ENCODE measurements at regions not wholly inside any gene's neighbourhood (a gene's known extent, or its start where the extent isn't known, plus 50 kb on each side); places are given as distances from the start of the nearest gene placed in this dataset.

DNA sequence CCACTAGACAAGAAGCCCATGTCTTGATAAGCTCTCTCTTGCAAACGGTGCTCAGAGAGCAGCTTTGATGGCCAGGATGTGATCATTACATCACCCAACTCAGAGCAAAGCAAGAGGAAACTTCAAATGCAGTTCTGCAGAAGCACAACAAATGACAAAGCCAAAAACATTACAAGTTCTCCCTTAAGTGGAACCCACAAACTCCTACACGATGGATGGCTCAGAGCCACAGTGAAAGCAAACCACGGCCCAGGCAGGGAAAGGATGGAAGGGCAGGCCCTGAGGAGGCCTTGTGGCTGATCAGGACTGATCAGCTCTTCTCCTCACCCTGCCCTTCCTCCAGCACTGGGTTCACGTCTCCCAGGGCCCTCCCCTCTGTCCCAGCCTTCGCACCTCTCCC, 326.4 kb downstream of the EIPR1 start (continued):
- TF ChIP-seq CTCF (IDR thresholded peaks at IDR 0.05) (no peak), RFX5 (IDR thresholded peaks at IDR 0.05; ENCODE audit: low read length) (no peak), RXRA (IDR thresholded peaks at IDR 0.05; ENCODE audit: borderline replicate concordance, low read depth) (no peak)

GRCh38 chr2:3046170-3046865, 331.3 kb downstream of the EIPR1 start:
- TF ChIP-seq REST (IDR thresholded peaks at IDR 0.05; ENCODE audit: low read depth, low read length): no peak
- no peak for TF ChIP-seq EZH2phosphoT487 (IDR thresholded peaks at IDR 0.05; ENCODE audit: borderline replicate concordance, low read depth)
- Histone ChIP-seq H3K27me3 (ENCODE audit: insufficient read depth) (no peaks in the 10 kb centered on the region), H3K4me3 (ENCODE audit: low read depth in 2 of 2, low read length in 1 of 2) (no peak overlapping the region), H3K36me3 (replicated peaks in 1 of 2; ENCODE audit: control insufficient read depth in 1 of 2, insufficient read depth in 2 of 2, low read length in 1 of 2) (no peaks in the 10 kb centered on the region), H3K9me2 (no peaks in the 10 kb centered on the region), H3K27ac (ENCODE audit: low read depth in 2 of 2, low read length in 1 of 2) (no peak overlapping the region), H3K4me1 (ENCODE audit: control insufficient read depth in 1 of 2, insufficient read depth in 2 of 2, low read depth in 1 of 2, low read length in 1 of 2) (peaks cover 0 to 22% of the 10 kb centered on the region in 2 experiments; a peak in 1 of 4 replicates), H3F3A (replicated peaks; ENCODE audit: insufficient read depth) (no peaks in the 10 kb centered on the region), H3K79me2 (ENCODE audit: insufficient read depth) (no peaks in the 10 kb centered on the region), H2AFZ (ENCODE audit: low read depth) (no peak overlapping the region), H3K9me3 (no peaks in the 10 kb centered on the region), H3K9ac (no peak overlapping the region), H4K20me1 (ENCODE audit: insufficient read depth) (no peaks in the 10 kb centered on the region), H3K4me2 (no peak overlapping the region)
- ChIA-PET CTCF (no interaction called here), POLR2A (no interaction called here)
- WGBS (ENCODE audit: low lambda C conversion rate): 74% methylated on average over 13 of the region's 14 CpGs
- DNase-seq: no peak

DNA sequence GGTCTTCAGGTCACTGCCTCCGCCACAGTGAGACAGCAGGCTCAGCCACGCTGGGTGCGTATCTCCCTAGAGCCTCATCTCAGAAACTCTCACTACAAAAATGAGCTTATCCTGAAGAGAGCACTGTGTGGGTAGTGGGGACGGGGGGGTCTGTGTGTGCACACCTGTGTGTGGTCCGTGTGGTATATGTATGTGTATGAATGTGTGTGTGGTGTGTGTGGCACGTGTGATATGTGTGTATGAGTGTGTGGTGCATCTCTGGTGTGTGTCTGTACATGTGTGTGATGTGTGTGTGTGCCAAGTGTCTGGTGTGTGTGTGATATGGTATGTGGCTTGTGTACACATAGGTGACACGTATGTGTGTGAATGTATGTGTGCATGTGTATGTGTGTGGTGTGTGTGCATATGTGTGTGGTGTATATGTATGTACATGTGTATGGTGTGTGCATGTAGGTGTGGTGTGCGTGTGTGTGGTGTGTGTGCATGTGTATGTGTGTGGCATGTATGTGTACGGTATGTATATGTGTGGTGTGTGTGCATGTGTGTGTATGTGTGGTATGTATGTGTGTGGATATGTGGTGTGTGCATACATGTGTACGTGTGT, 332.2 kb downstream of the EIPR1 start:
- H3K4me2 ChIP-seq: no peak overlapping the region
- POLR2A ChIA-PET: no interaction called here
- H3K27me3 ChIP-seq (ENCODE audit: insufficient read depth): no peaks in the 10 kb centered on the region
- CTCF ChIA-PET: no interaction called here
- no peaks in the 10 kb centered on the region for H3F3A ChIP-seq (replicated peaks; ENCODE audit: insufficient read depth)
- DNase-seq: no peak
- WGBS (ENCODE audit: low lambda C conversion rate): 49% methylated on average over 10 of the region's 10 CpGs
- no peak overlapping the region for H3K4me3 ChIP-seq (ENCODE audit: low read depth in 2 of 2, low read length in 1 of 2)
- H3K79me2 ChIP-seq (ENCODE audit: insufficient read depth): no peaks in the 10 kb centered on the region
- H3K4me1 ChIP-seq (ENCODE audit: control insufficient read depth in 1 of 2, insufficient read depth in 2 of 2, low read depth in 1 of 2, low read length in 1 of 2): peaks cover 0 to 29% of the 10 kb centered on the region in 2 experiments; a peak in 1 of 4 replicates
- H3K27ac ChIP-seq (ENCODE audit: low read depth in 2 of 2, low read length in 1 of 2): no peak overlapping the region
- no peaks in the 10 kb centered on the region for H3K36me3 ChIP-seq (replicated peaks in 1 of 2; ENCODE audit: control insufficient read depth in 1 of 2, insufficient read depth in 2 of 2, low read length in 1 of 2)
- H3K9me3 ChIP-seq: no peaks in the 10 kb centered on the region
- no peaks in the 10 kb centered on the region for H4K20me1 ChIP-seq (ENCODE audit: insufficient read depth)
- H2AFZ ChIP-seq (ENCODE audit: low read depth): no peak overlapping the region
- H3K9ac ChIP-seq: no peak overlapping the region
- H3K9me2 ChIP-seq: no peaks in the 10 kb centered on the region
- TF ChIP-seq YY1 (IDR thresholded peaks at IDR 0.05; ENCODE audit: low read depth): no peak
- TF ChIP-seq EZH2phosphoT487 (IDR thresholded peaks at IDR 0.05; ENCODE audit: borderline replicate concordance, low read depth): no peak
- TF ChIP-seq MXI1 (IDR thresholded peaks at IDR 0.05; ENCODE audit: low read depth, low read length): no peak
- no peak for TF ChIP-seq REST (IDR thresholded peaks at IDR 0.05; ENCODE audit: low read depth, low read length)
- no peak for TF ChIP-seq RFX5 (IDR thresholded peaks at IDR 0.05; ENCODE audit: low read length)
- no peak for TF ChIP-seq USF1 (IDR thresholded peaks at IDR 0.05; ENCODE audit: borderline replicate concordance, low read depth)
- TF ChIP-seq PBX3 (IDR thresholded peaks at IDR 0.05): no peak
- no peak for TF ChIP-seq TAF1 (IDR thresholded peaks at IDR 0.05; ENCODE audit: borderline replicate concordance, low read depth, low read length)
- no peak for TF ChIP-seq GABPA (IDR thresholded peaks at IDR 0.05; ENCODE audit: low read depth)
- no peak for TF ChIP-seq ELF1 (IDR thresholded peaks at IDR 0.05)
